Upper lobe of right lung (tissue), 1 donor: ENCODE measurements at regions not wholly inside any gene's neighbourhood (a gene's known extent, or its start where the extent isn't known, plus 50 kb on each side); places are given as distances from the start of the nearest gene placed in this dataset.

ENCODE experiments used
- ATAC-seq: fragments of 200-7000 bp; cut with Tn5 transposase; one replicate; pipeline ENCODE4 v1.9.1; 2020; ENCODE audit warnings: mild to moderate bottlenecking, moderate library complexity
- DNase-seq: peaks from one replicate; pipeline ENCODE4 v3.0.0-alpha.2; 2020
- H3K27ac ChIP-seq: fragments of 200-600 bp; one replicate; pipeline ENCODE4 v1.8.0; 2022
- H3K27me3 ChIP-seq: fragments of 200-600 bp; one replicate; pipeline ENCODE4 v1.8.0; 2022; ENCODE audit warnings: mild to moderate bottlenecking
- H3K36me3 ChIP-seq: fragments of 200-600 bp; one replicate; pipeline ENCODE4 v1.8.0; 2022
- H3K4me1 ChIP-seq: fragments of 200-600 bp; one replicate; pipeline ENCODE4 v1.8.0; 2022
- H3K4me3 ChIP-seq: fragments of 200-600 bp; one replicate; pipeline ENCODE4 v1.8.0; 2022; ENCODE audit warnings: mild to moderate bottlenecking
- H3K9me3 ChIP-seq: fragments of 200-600 bp; one replicate; pipeline ENCODE4 v1.8.0; 2022
- intact Hi-C: fragments of 100-400 bp; cut with DNase I; formaldehyde crosslinking; loops from one replicate; pipeline ENCODE4 v1.11.0; 2022
- TF ChIP-seq, protein P1 (sequence below): fragments of 200-600 bp; IDR thresholded peaks from one replicate; pipeline ENCODE4 v1.8.0; 2022; ENCODE audit warnings: antibody characterized with exemption
- donor health status: DM: no; HTN: yes; CAD: no; lungs with severe emphysema.

DNA sequence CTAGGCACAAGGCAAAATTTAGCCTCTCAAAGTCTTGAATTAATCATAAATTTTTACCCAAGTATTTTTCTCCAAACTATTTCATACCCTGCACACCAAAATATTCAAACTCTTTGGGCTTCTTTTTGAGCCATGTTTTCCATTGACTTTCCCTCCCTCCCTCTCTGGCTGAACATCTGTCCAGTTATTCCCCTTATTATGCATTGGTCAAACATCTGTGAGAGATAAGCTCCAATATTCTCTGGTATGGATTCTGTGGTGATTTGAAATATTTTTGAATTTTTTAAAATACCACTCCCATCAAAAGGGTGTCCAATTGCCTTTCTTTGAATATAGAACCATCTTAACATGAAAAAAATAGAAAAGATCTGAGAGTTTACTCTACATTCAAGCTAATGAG lies 244.2 kb downstream of the RFPL4B start:
- DNase-seq (no peak), ATAC-seq (no peak)
- no peaks in the 10 kb centered on the region for H3K4me1 ChIP-seq

DNA sequence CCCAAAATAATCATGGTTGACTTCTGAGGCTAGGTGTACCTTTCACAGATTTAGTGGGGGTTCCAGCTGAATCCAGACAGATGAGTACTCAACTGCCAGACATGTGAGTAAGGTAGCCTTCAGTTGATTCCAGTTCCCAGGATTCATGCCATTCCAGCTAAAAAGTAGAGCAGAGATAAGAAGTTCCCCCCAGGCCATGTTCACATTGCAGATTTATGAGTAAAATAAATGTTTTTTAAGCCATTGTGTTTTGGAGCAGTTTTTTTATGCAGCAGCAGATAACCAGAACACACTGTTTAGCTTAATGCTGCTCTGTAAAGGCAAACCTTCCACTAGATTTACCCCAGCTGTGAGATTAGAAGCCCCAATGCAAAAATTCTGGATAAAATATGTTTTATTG lies 245.0 kb downstream of the RFPL4B start:
- Histone ChIP-seq H3K27me3 (no peaks in the 10 kb centered on the region), H3K9me3 (peaks cover 6% of the 10 kb centered on the region), H3K27ac (no peak overlapping the region), H3K4me1 (no peaks in the 10 kb centered on the region), H3K36me3 (no peaks in the 10 kb centered on the region), H3K4me3 (no peak overlapping the region)
- no peak for DNase-seq
- no peak for ATAC-seq
- TF ChIP-seq, protein P1, sequence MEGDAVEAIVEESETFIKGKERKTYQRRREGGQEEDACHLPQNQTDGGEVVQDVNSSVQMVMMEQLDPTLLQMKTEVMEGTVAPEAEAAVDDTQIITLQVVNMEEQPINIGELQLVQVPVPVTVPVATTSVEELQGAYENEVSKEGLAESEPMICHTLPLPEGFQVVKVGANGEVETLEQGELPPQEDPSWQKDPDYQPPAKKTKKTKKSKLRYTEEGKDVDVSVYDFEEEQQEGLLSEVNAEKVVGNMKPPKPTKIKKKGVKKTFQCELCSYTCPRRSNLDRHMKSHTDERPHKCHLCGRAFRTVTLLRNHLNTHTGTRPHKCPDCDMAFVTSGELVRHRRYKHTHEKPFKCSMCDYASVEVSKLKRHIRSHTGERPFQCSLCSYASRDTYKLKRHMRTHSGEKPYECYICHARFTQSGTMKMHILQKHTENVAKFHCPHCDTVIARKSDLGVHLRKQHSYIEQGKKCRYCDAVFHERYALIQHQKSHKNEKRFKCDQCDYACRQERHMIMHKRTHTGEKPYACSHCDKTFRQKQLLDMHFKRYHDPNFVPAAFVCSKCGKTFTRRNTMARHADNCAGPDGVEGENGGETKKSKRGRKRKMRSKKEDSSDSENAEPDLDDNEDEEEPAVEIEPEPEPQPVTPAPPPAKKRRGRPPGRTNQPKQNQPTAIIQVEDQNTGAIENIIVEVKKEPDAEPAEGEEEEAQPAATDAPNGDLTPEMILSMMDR: no peak
- intact Hi-C loops: no loop called here

More for the DNA sequence above, 244.2 kb downstream of the RFPL4B start:
- intact Hi-C loops: no loop called here
- Histone ChIP-seq H3K9me3 (peaks cover 6% of the 10 kb centered on the region), H3K4me3 (no peak overlapping the region), H3K27ac (no peak overlapping the region), H3K27me3 (no peaks in the 10 kb centered on the region), H3K36me3 (no peaks in the 10 kb centered on the region)
- TF ChIP-seq, protein P1: no peak

DNA sequence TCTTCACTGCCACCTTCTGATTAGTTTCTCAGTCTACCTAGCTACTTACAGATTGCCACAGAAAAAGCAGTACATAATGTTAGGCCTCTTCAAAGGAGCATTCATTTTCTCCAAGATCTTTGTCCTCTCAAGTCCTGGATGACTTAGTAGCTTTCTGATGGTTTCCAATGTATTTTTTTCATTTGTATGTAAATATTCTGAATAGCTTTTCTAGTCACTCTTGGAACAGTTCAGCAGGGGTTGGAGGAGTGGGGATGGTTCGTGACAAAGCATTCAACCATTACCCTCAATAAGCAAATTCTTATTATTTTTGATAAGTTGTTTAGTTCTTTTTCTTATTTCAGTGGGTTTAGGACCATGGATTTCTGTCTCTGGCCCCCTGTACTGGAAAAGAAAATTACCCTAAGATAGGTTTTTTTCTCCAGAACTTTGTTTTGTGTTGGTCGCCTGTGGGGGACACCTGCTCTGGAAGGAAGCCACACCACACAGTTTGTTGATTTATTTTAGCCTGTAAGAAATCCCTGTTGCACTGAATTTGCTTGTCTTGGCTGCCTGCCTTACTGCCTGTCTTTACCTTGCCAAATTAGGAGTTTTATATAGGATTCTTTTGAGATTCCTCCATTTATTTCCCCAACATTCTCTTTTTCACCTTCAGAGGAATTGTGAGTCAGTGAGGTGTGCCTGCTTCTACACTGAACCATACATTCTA lies 247.9 kb downstream of the RFPL4B start:
- intact Hi-C loops: no loop called here
- TF ChIP-seq, protein P1: no peak
- H3K9me3 ChIP-seq: peaks cover 6% of the 10 kb centered on the region
- H3K27ac ChIP-seq: no peak overlapping the region
- no peak overlapping the region for H3K4me3 ChIP-seq
- H3K4me1 ChIP-seq: no peaks in the 10 kb centered on the region
- no peak for DNase-seq
- ATAC-seq: no peak
- H3K36me3 ChIP-seq: no peaks in the 10 kb centered on the region
- H3K27me3 ChIP-seq: no peaks in the 10 kb centered on the region

DNA sequence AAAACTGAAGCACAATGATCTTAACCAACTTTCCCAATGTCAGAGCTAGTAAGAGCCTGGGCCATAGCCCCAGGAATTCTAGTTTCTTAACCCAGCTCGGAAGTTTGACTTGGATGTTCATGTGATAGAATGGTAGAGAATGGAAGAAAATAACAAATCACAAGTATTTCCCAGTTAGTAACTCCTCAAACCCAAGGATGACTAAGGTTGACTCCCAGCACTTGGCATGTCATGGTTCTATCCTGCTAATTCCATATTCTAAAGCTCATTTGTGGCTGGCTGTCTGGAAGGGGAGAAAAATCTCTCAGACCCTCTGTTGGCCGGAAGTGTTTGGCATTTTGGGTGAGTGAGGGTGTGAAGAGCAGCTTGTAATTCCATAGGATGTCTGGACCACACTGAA lies 248.7 kb downstream of the RFPL4B start:
- no peaks in the 10 kb centered on the region for H3K27me3 ChIP-seq
- intact Hi-C loops: no loop called here
- no peaks in the 10 kb centered on the region for H3K36me3 ChIP-seq
- H3K27ac ChIP-seq: no peak overlapping the region
- no peaks in the 10 kb centered on the region for H3K4me1 ChIP-seq
- TF ChIP-seq, protein P1: no peak
- H3K4me3 ChIP-seq: no peak overlapping the region
- DNase-seq: no peak
- no peak for ATAC-seq
- H3K9me3 ChIP-seq: peaks cover 6% of the 10 kb centered on the region

DNA sequence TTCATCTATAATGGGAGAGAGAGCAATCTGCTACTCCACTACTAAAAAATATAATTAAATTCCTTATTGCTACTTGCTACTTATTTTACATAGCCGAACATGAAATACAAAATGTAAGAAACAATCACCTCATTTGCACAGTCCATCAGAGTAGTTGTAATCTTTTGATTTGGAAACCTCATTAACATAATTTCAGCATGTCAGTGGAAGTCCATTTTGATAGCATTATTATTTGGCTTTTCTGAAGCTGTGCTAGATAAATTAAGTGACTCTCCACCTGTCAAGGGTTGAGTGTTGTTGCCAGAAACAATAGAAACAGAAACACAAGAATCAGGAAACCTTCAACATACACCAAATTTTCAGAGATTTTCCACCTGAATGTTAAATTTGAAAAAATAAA lies 250.0 kb downstream of the RFPL4B start:
- no peak overlapping the region for H3K4me3 ChIP-seq
- H3K36me3 ChIP-seq: no peaks in the 10 kb centered on the region
- no peak for ATAC-seq
- no peak for DNase-seq
- no peaks in the 10 kb centered on the region for H3K4me1 ChIP-seq
- TF ChIP-seq, protein P1: no peak
- intact Hi-C loops: no loop called here
- peaks cover 6% of the 10 kb centered on the region for H3K9me3 ChIP-seq
- H3K27me3 ChIP-seq: no peaks in the 10 kb centered on the region
- no peak overlapping the region for H3K27ac ChIP-seq

DNA sequence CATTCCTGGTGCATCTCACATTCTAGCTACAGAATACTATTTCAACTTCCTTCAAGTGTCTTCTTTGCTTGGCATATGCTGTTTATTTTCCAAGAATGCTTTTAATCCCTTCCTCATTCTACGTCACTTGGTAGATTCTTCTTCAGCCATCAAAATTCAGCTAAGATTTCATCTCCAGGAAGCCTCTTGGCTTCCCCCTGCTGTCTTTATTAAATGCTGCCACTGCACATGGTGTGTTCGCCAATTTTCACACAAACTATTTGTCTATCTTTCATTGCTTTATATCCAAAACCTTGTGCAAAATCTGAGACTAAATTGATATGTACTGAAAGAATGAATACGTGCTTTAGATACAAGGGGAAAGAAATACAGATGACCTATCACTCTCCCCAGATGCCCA lies 253.0 kb downstream of the RFPL4B start:
- no peaks in the 10 kb centered on the region for H3K4me1 ChIP-seq
- H3K27ac ChIP-seq: no peak overlapping the region
- no peaks in the 10 kb centered on the region for H3K27me3 ChIP-seq
- no peak for DNase-seq
- intact Hi-C loops: no loop called here
- H3K9me3 ChIP-seq: no peaks in the 10 kb centered on the region
- no peaks in the 10 kb centered on the region for H3K36me3 ChIP-seq
- no peak overlapping the region for H3K4me3 ChIP-seq
- no peak for ATAC-seq
- TF ChIP-seq, protein P1: no peak
